Activated CD4-positive, alpha-beta T cell treated with anti-CD3 and anti-CD28 coated beads, Interleukin-2, amount 50 U/mL, for 24 hours (primary cell): ENCODE measurements at regions not wholly inside any gene's neighbourhood (a gene's known extent, or its start where the extent isn't known, plus 50 kb on each side); places are given as distances from the start of the nearest gene placed in this dataset.

ENCODE experiments used
- DNase-seq, 2 donors: peaks; one replicate each; pipeline ENCODE4 v3.0.0-alpha.2; 2020; ENCODE audit warnings: low read depth in 1 of 2, low spot score in 1 of 2

- no peak for DNase-seq
These were observed 83.5 kb upstream of the INSIG1 start for GRCh38 chr7:155213955-155214740.

GRCh38 chr7:155215576-155216325, 81.9 kb upstream of the INSIG1 start:
- DNase-seq = no peak

- no peak for DNase-seq
These were observed 81.0 kb upstream of the INSIG1 start for GRCh38 chr7:155216475-155217272.

- DNase-seq = no peak
These were observed 80.0 kb upstream of the INSIG1 start for GRCh38 chr7:155217634-155218033.

- no peak for DNase-seq
These were observed 79.2 kb upstream of the INSIG1 start for GRCh38 chr7:155218276-155219153.

GRCh38 chr7:155219154-155219531, 78.5 kb upstream of the INSIG1 start:
- DNase-seq = no peak

- no peak for DNase-seq
These were observed 77.5 kb upstream of the INSIG1 start for GRCh38 chr7:155219947-155220769.

GRCh38 chr7:155220903-155221302, 76.8 kb upstream of the INSIG1 start:
- DNase-seq = no peak

- DNase-seq = no peak
These were observed 76.1 kb upstream of the INSIG1 start for GRCh38 chr7:155221547-155221946.

GRCh38 chr7:155222061-155222460, 75.6 kb upstream of the INSIG1 start:
- DNase-seq = no peak

GRCh38 chr7:155222573-155222972, 75.1 kb upstream of the INSIG1 start:
- no peak for DNase-seq

- DNase-seq = no peak
These were observed 74.7 kb upstream of the INSIG1 start for GRCh38 chr7:155223021-155223420.

GRCh38 chr7:155223503-155223902, 74.2 kb upstream of the INSIG1 start:
- DNase-seq = no peak

GRCh38 chr7:155224116-155224811, 73.4 kb upstream of the INSIG1 start:
- no peak for DNase-seq

GRCh38 chr7:155225095-155225494, 72.6 kb upstream of the INSIG1 start:
- DNase-seq = no peak

- no peak for DNase-seq
These were observed 72.2 kb upstream of the INSIG1 start for GRCh38 chr7:155225516-155225915.

- no peak for DNase-seq
These were observed 71.2 kb upstream of the INSIG1 start for GRCh38 chr7:155226261-155227003.

- no peak for DNase-seq
These were observed 70.5 kb upstream of the INSIG1 start for GRCh38 chr7:155227004-155227787.
